H1 (cell line): ENCODE measurements at regions not wholly inside any gene's neighbourhood (a gene's known extent, or its start where the extent isn't known, plus 50 kb on each side); places are given as distances from the start of the nearest gene placed in this dataset.

ENCODE experiments used
- CTCF ChIA-PET: fragments of 300-600 bp; sonication (Branson Sonifier 250); formaldehyde crosslinking; loops from one replicate; lab custom pipeline; 2021; ENCODE audit not compliant: partially characterized antibody; lab: Charles Lee
- POLR2A ChIA-PET: fragments of 300-600 bp; sonication (Branson Sonifier 250); formaldehyde crosslinking; loops from one replicate; lab custom pipeline; 2021; ENCODE audit warnings: inconsistent platforms; ENCODE audit not compliant: partially characterized antibody; lab: Charles Lee
- DNase-seq, 2 experiments: peaks; one replicate each; pipeline versions ENCODE4 v3.0.0 to v3.0.0-alpha.2; 2010 to 2022; ENCODE audit warnings: low spot score in 2 of 2, low read depth in 1 of 2, mixed read lengths in 1 of 2
- FAIRE-seq: peaks from 2 replicates; lab custom pipeline; 2011; peaks lifted over from hg19 to GRCh38; lab: Jason Lieb, UNC
- H2AFZ ChIP-seq: 2 replicates; pipeline ENCODE4 v1.8.1; 2012; ENCODE audit warnings: low read length, inconsistent platforms
- H2AK5ac ChIP-seq: 2 replicates; pipeline ENCODE4 v1.6.1; 2013; ENCODE audit warnings: low read depth, low read length
- H2BK120ac ChIP-seq: replicated peaks from 2 replicates; pipeline ENCODE3; 2013; ENCODE audit warnings: low read depth, low read length, inconsistent platforms
- H2BK12ac ChIP-seq: 2 replicates; pipeline ENCODE4 v1.6.1; 2013; ENCODE audit warnings: low read depth, low read length
- H2BK15ac ChIP-seq: 2 replicates; pipeline ENCODE4 v1.6.1; 2013; ENCODE audit warnings: low read length
- H2BK20ac ChIP-seq: 2 replicates; pipeline ENCODE4 v1.6.1; 2013; ENCODE audit warnings: low read length
- H2BK5ac ChIP-seq: 2 replicates; pipeline ENCODE4 v1.6.1; 2013; ENCODE audit warnings: low read depth, low read length
- H3K14ac ChIP-seq: 2 replicates; pipeline ENCODE4 v1.6.1; 2013; ENCODE audit warnings: inconsistent platforms; ENCODE audit not compliant: insufficient read length
- H3K18ac ChIP-seq: 2 replicates; pipeline ENCODE4 v1.6.1; 2013; ENCODE audit warnings: low read length; ENCODE audit errors: extremely low read depth
- H3K23ac ChIP-seq: 2 replicates; pipeline ENCODE4 v1.6.1; 2013; ENCODE audit warnings: inconsistent platforms; ENCODE audit not compliant: insufficient read length
- H3K23me2 ChIP-seq: 2 replicates; pipeline ENCODE4 v1.6.1; 2013; ENCODE audit warnings: low read depth, low read length
- H3K27ac ChIP-seq: 2 replicates; pipeline ENCODE4 v1.6.1; 2011; ENCODE audit warnings: low read depth, low read length, inconsistent platforms
- H3K27me3 ChIP-seq, 4 experiments: replicated peaks in 1 of 4; 1 replicate in 1 of 4; 2 replicates in 3 of 4; pipeline versions ENCODE4 v1.6.1 to v1.8.1; 2011 to 2013; ENCODE audit warnings: low read length in 3 of 4, mild to moderate bottlenecking in 3 of 4, inconsistent platforms in 2 of 4, mixed read lengths in 2 of 4, moderate library complexity in 1 of 4; ENCODE audit not compliant: control insufficient read depth in 3 of 4, insufficient read depth in 3 of 4; ENCODE audit errors: extremely low read depth in 1 of 4
- H3K36me3 ChIP-seq, 4 experiments: 2 replicates each; pipeline versions ENCODE4 v1.6.1 to v1.8.1; 2011 to 2013; ENCODE audit warnings: mild to moderate bottlenecking in 4 of 4, low read length in 3 of 4, moderate library complexity in 2 of 4, control low read depth in 1 of 4, inconsistent platforms in 1 of 4; ENCODE audit not compliant: insufficient read depth in 4 of 4, control insufficient read depth in 2 of 4
- H3K4ac ChIP-seq: replicated peaks from 2 replicates; pipeline ENCODE3; 2013; ENCODE audit warnings: low read length, low read depth, mixed read lengths, inconsistent platforms; ENCODE audit not compliant: insufficient read length
- H3K4me1 ChIP-seq, 4 experiments: replicated peaks in 1 of 4; 1 replicate in 1 of 4; 2 replicates in 3 of 4; pipeline versions ENCODE4 v1.6.1 to v1.8.1; 2011 to 2013; ENCODE audit warnings: low read length in 3 of 4, inconsistent platforms in 2 of 4, mixed read lengths in 1 of 4; ENCODE audit not compliant: insufficient read depth in 4 of 4, control insufficient read depth in 3 of 4
- H3K4me2 ChIP-seq, 2 experiments: 2 replicates each; pipeline versions ENCODE4 v1.6.1 to v1.8.1; 2011 to 2013; ENCODE audit warnings: low read depth in 2 of 2, low read length in 2 of 2, control low read depth in 1 of 2, inconsistent platforms in 1 of 2, mild to moderate bottlenecking in 1 of 2; ENCODE audit not compliant: insufficient read depth in 1 of 2
- H3K4me3 ChIP-seq, 4 experiments: fragments of 200-600, 300-600 bp in 1 of 4; sonication (generic), shearing (Covaris generic), sonication (Bioruptor Twin) in 1 of 4; 2 replicates each; pipeline versions ENCODE4 v1.5.1 to v1.8.1; 2011 to 2016; ENCODE audit warnings: low read length in 4 of 4, low read depth in 3 of 4, control low read depth in 2 of 4, inconsistent platforms in 2 of 4, mild to moderate bottlenecking in 2 of 4, mixed read lengths in 1 of 4, moderate library complexity in 1 of 4; ENCODE audit not compliant: insufficient read depth in 2 of 4; ENCODE audit errors: extremely low read depth in 1 of 4
- H3K56ac ChIP-seq: replicated peaks from 2 replicates; pipeline ENCODE3; 2013; ENCODE audit warnings: low read depth, mild to moderate bottlenecking, mixed read lengths, low read length, inconsistent platforms; ENCODE audit not compliant: insufficient read length
- H3K79me1 ChIP-seq: 2 replicates; pipeline ENCODE4 v1.6.1; 2013; ENCODE audit warnings: low read depth, low read length, control low read depth
- H3K79me2 ChIP-seq, 2 experiments: 2 replicates each; pipeline versions ENCODE4 v1.6.1 to v1.8.1; 2012 to 2013; ENCODE audit warnings: low read length in 2 of 2, mild to moderate bottlenecking in 2 of 2, inconsistent platforms in 1 of 2; ENCODE audit not compliant: insufficient read depth in 2 of 2, control insufficient read depth in 1 of 2
- H3K9ac ChIP-seq, 4 experiments: replicated peaks in 1 of 4; 1 replicate in 1 of 4; 2 replicates in 3 of 4; pipeline versions ENCODE4 v1.6.1 to v1.8.1; 2011 to 2013; ENCODE audit warnings: low read depth in 3 of 4, low read length in 3 of 4, control low read depth in 2 of 4, mild to moderate bottlenecking in 2 of 4, moderate library complexity in 2 of 4, inconsistent platforms in 1 of 4; ENCODE audit errors: extremely low read depth in 1 of 4
- H3K9me3 ChIP-seq, 2 experiments: 2 replicates each; pipeline versions ENCODE4 v1.6.1 to v1.8.1; 2012 to 2013; ENCODE audit warnings: mild to moderate bottlenecking in 2 of 2, moderate library complexity in 2 of 2, control low read depth in 1 of 2, inconsistent platforms in 1 of 2, low read depth in 1 of 2, low read length in 1 of 2, mixed read lengths in 1 of 2; ENCODE audit not compliant: insufficient read depth in 2 of 2
- H4K20me1 ChIP-seq, 2 experiments: replicated peaks in 1 of 2; 2 replicates each; pipeline versions ENCODE3 to v1.8.1; 2011 to 2013; ENCODE audit warnings: inconsistent platforms in 2 of 2, low read length in 2 of 2, mild to moderate bottlenecking in 1 of 2; ENCODE audit not compliant: insufficient read depth in 2 of 2, control insufficient read depth in 1 of 2
- H4K5ac ChIP-seq: 2 replicates; pipeline ENCODE4 v1.6.1; 2013; ENCODE audit warnings: low read length, low read depth, mixed read lengths, inconsistent platforms; ENCODE audit not compliant: insufficient read length
- H4K8ac ChIP-seq: 2 replicates; pipeline ENCODE4 v1.8.0; 2013; ENCODE audit warnings: mild to moderate bottlenecking, moderate library complexity, low read length, inconsistent platforms; ENCODE audit not compliant: insufficient read depth; ENCODE audit errors: extremely low read depth
- H4K91ac ChIP-seq: replicated peaks from 2 replicates; pipeline ENCODE3; 2013; ENCODE audit warnings: low read length, mixed read lengths, inconsistent platforms; ENCODE audit not compliant: insufficient read length
- BRCA1 ChIP-seq: IDR thresholded peaks from 2 replicates; pipeline ENCODE4 v1.6.1; 2012; ENCODE audit warnings: low read depth, low read length, improper control_type of control experiment
- CBX8 ChIP-seq: fragments of 300-800, 300-1000 bp; sonication (generic); IDR thresholded peaks from 2 replicates; pipeline ENCODE4 v1.7.1; 2016; ENCODE audit warnings: low read depth, low read length, borderline replicate concordance
- FOSL1 ChIP-seq: IDR thresholded peaks from 2 replicates; pipeline ENCODE4 v1.6.1; 2011; ENCODE audit warnings: mild to moderate bottlenecking, low read depth, low read length, moderate library complexity; ENCODE audit not compliant: insufficient read depth
- TEAD4 ChIP-seq: IDR thresholded peaks from 2 replicates; pipeline ENCODE4 v1.6.1; 2012; ENCODE audit warnings: low read depth, low read length, inconsistent platforms, mixed read lengths
- WGBS, 2 experiments: shearing (Covaris generic) in 1 of 2; methylation state at CpG; one replicate each; pipeline versions ENCODE4 v1.1.6 to v1.1.7; 2013 to 2015; ENCODE audit warnings: low lambda C conversion rate in 2 of 2, mixed read lengths in 2 of 2, inconsistent platforms in 1 of 2, low coverage in 1 of 2, missing lambda C conversion rate in 1 of 2; ENCODE audit not compliant: insufficient replicate concordance in 2 of 2, insufficient coverage in 1 of 2, insufficient read length in 1 of 2; ENCODE audit errors: extremely low coverage in 1 of 2, missing lambda C conversion rate in 1 of 2; 5-methylcytosine and 5-hydroxymethylcytosine counted together

- Histone ChIP-seq H2BK5ac (no peak overlapping the region), H2BK20ac (no peak overlapping the region), H3K4me3 (no peak overlapping the region), H3K18ac (no peak overlapping the region), H3K79me1 (no peaks in the 10 kb centered on the region), H3K23ac (no peak overlapping the region), H4K5ac (no peak overlapping the region), H3K79me2 (no peaks in the 10 kb centered on the region), H2BK15ac (no peak overlapping the region), H4K8ac (no peak overlapping the region), H2BK12ac (no peak overlapping the region), H3K14ac (no peak overlapping the region), H3K4ac (no peak overlapping the region), H3K27ac (no peak overlapping the region), H3K4me2 (no peak overlapping the region), H3K23me2 (no peaks in the 10 kb centered on the region), H2BK120ac (no peak overlapping the region), H3K4me1 (no peaks in the 10 kb centered on the region; a peak in 1 of 7 replicates), H4K91ac (no peak overlapping the region), H3K9ac (no peak overlapping the region), H2AK5ac (no peak overlapping the region), H3K36me3 (no peaks in the 10 kb centered on the region), H2AFZ (no peak overlapping the region), H3K56ac (no peak overlapping the region), H3K9me3 (no peaks in the 10 kb centered on the region; a peak in 1 of 4 replicates), H4K20me1 (no peaks in the 10 kb centered on the region), H3K27me3 (no peaks in the 10 kb centered on the region)
- ChIA-PET CTCF (no interaction called here), POLR2A (no interaction called here)
- 90% methylated on average over 1 of the region's 1 CpG; no CpG with 5 or more reads in 1 of the 2 experiments for WGBS, 2 experiments
- no peak for DNase-seq
- no peak for FAIRE-seq
- TF ChIP-seq BRCA1 = no peak
- TF ChIP-seq FOSL1 = no peak
- peak; percentile 47; the same call in 1 of the 2 replicates for TF ChIP-seq TEAD4
- TF ChIP-seq CBX8 = no peak
Observed at GRCh38 chr7:121562259-121562658, 166.2 kb upstream of the FAM3C start.
